Ovary (tissue), 3 donors: ENCODE measurements at regions not wholly inside any gene's neighbourhood (a gene's known extent, or its start where the extent isn't known, plus 50 kb on each side); places are given as distances from the start of the nearest gene placed in this dataset.

Experiments used
- CTCF ChIP-seq, 3 donors: fragments of 450-650 bp in 2 of 3; fragments of 200-600 bp in 1 of 3; IDR thresholded peaks; one replicate each; pipeline versions ENCODE4 v1.5.1 to v1.8.0; 2016 to 2022; ENCODE audit warnings: antibody characterized with exemption in 3 of 3, mild to moderate bottlenecking in 1 of 3
- EP300 ChIP-seq: sonication (generic); formaldehyde crosslinking; IDR thresholded peaks from one replicate; pipeline ENCODE4 v1.6.1; 2017; ENCODE audit warnings: antibody characterized with exemption
- donor health status: DM: no; HTN: no; CAD: no.

GRCh38 chr16:66176111-66176510 is 190.4 kb upstream of the CDH5 start:
- TF ChIP-seq EP300, result no peak
- no peak for TF ChIP-seq CTCF (IDR thresholded peaks at IDR 0.05)
